ENCODE measurements at regions not wholly inside any gene's neighbourhood (a gene's known extent, or its start where the extent isn't known, plus 50 kb on each side); places are given as distances from the start of the nearest gene placed in this dataset.

GRCh38 chr6:11427723-11428245, 109.8 kb upstream of the TMEM170B start:
- Mint-ChIP-seq H3K27ac (peak overlapping the region in 2 of 7 donors; percentile 10 to 62), H3K27me3 (ENCODE audit: low read depth in 3 of 3) (peaks cover 0 to 3% (median 2%) of the 10 kb centered on the region in 3 donors), H3K4me3 (no peak overlapping the region), H3K36me3 (no peaks in the 10 kb centered on the region), H3K9me3 (no peaks in the 10 kb centered on the region), H3K4me1 (peaks cover 18% of the 10 kb centered on the region)
- H3K4me3 ChIP-seq (replicated peaks in 1 of 3; ENCODE audit: low read depth in 2 of 3, low read length in 3 of 3) = no peak overlapping the region
- no peaks in the 10 kb centered on the region for H3K27me3 ChIP-seq (ENCODE audit: control insufficient read depth in 2 of 2, insufficient read depth in 2 of 2, low read length in 2 of 2)
- H4K20me1 ChIP-seq (ENCODE audit: insufficient read depth, low read length) = no peaks in the 10 kb centered on the region
- no peak overlapping the region for H3K4me2 ChIP-seq (replicated peaks; ENCODE audit: extremely low read depth, low read length, poor library complexity, severe bottlenecking)
- H3K79me2 ChIP-seq (ENCODE audit: insufficient read depth, low read length) = no peaks in the 10 kb centered on the region
- H3K9me3 ChIP-seq (replicated peaks in 1 of 2; ENCODE audit: control insufficient read depth in 1 of 2, insufficient read depth in 1 of 2, low read length in 2 of 2) = no peaks in the 10 kb centered on the region
- no peaks in the 10 kb centered on the region for H3K36me3 ChIP-seq (replicated peaks in 1 of 2; ENCODE audit: control insufficient read depth in 1 of 2, insufficient read depth in 2 of 2, low read length in 2 of 2)
- peaks cover 0 to 8% of the 10 kb centered on the region in 2 donors for H3K4me1 ChIP-seq (ENCODE audit: control insufficient read depth in 1 of 2, insufficient read depth in 2 of 2, low read length in 2 of 2)
- 95% methylated on average over 7 of the region's 10 CpGs for WGBS (ENCODE audit: insufficient coverage)
- TF ChIP-seq, protein P1, sequence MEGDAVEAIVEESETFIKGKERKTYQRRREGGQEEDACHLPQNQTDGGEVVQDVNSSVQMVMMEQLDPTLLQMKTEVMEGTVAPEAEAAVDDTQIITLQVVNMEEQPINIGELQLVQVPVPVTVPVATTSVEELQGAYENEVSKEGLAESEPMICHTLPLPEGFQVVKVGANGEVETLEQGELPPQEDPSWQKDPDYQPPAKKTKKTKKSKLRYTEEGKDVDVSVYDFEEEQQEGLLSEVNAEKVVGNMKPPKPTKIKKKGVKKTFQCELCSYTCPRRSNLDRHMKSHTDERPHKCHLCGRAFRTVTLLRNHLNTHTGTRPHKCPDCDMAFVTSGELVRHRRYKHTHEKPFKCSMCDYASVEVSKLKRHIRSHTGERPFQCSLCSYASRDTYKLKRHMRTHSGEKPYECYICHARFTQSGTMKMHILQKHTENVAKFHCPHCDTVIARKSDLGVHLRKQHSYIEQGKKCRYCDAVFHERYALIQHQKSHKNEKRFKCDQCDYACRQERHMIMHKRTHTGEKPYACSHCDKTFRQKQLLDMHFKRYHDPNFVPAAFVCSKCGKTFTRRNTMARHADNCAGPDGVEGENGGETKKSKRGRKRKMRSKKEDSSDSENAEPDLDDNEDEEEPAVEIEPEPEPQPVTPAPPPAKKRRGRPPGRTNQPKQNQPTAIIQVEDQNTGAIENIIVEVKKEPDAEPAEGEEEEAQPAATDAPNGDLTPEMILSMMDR (IDR thresholded peaks at IDR 0.05) = no peak
- H3K9ac ChIP-seq (ENCODE audit: insufficient read depth, low read length, poor library complexity, severe bottlenecking) = no peak overlapping the region
- no peak for DNase-seq
- intact Hi-C loops (cut with micrococcal nuclease) = no loop called here
- no peak overlapping the region for H2AFZ ChIP-seq (ENCODE audit: insufficient read depth, low read depth, low read length, poor library complexity, severe bottlenecking)
- no peak overlapping the region for H3K27ac ChIP-seq (ENCODE audit: low read depth in 1 of 2, low read length in 2 of 2)

- no peaks in the 10 kb centered on the region for H3K79me2 ChIP-seq (ENCODE audit: insufficient read depth, low read length)
- WGBS (ENCODE audit: insufficient coverage) = 98% methylated on average over 7 of the region's 9 CpGs
Observed at GRCh38 chr6:11427091-11427722, 110.3 kb upstream of the TMEM170B start.

More at GRCh38 chr6:11427091-11427722, 110.3 kb upstream of the TMEM170B start:
- intact Hi-C loops (cut with micrococcal nuclease) = no loop called here
- Histone ChIP-seq H3K9ac (ENCODE audit: insufficient read depth, low read length, poor library complexity, severe bottlenecking) (no peak overlapping the region), H2AFZ (ENCODE audit: insufficient read depth, low read depth, low read length, poor library complexity, severe bottlenecking) (no peak overlapping the region), H3K36me3 (replicated peaks in 1 of 2; ENCODE audit: control insufficient read depth in 1 of 2, insufficient read depth in 2 of 2, low read length in 2 of 2) (no peaks in the 10 kb centered on the region), H3K4me2 (replicated peaks; ENCODE audit: extremely low read depth, low read length, poor library complexity, severe bottlenecking) (no peak overlapping the region), H3K27me3 (ENCODE audit: control insufficient read depth in 2 of 2, insufficient read depth in 2 of 2, low read length in 2 of 2) (no peaks in the 10 kb centered on the region), H3K4me3 (replicated peaks in 1 of 3; ENCODE audit: low read depth in 2 of 3, low read length in 3 of 3) (no peak overlapping the region), H3K9me3 (replicated peaks in 1 of 2; ENCODE audit: control insufficient read depth in 1 of 2, insufficient read depth in 1 of 2, low read length in 2 of 2) (no peaks in the 10 kb centered on the region), H3K27ac (ENCODE audit: low read depth in 1 of 2, low read length in 2 of 2) (no peak overlapping the region), H3K4me1 (ENCODE audit: control insufficient read depth in 1 of 2, insufficient read depth in 2 of 2, low read length in 2 of 2) (peaks cover 0 to 8% of the 10 kb centered on the region in 2 donors), H4K20me1 (ENCODE audit: insufficient read depth, low read length) (no peaks in the 10 kb centered on the region)
- Mint-ChIP-seq H3K4me3 (no peak overlapping the region), H3K27ac (peak overlapping the region in 1 of 7 donors; percentile 10), H3K36me3 (no peaks in the 10 kb centered on the region), H3K4me1 (peaks cover 18% of the 10 kb centered on the region), H3K27me3 (ENCODE audit: low read depth in 3 of 3) (peaks cover 0 to 3% (median 2%) of the 10 kb centered on the region in 3 donors), H3K9me3 (no peaks in the 10 kb centered on the region)
- TF ChIP-seq, protein P1 (IDR thresholded peaks at IDR 0.05) = no peak
- DNase-seq = no peak
